ENCODE measurements at regions not wholly inside any gene's neighbourhood (a gene's known extent, or its start where the extent isn't known, plus 50 kb on each side); places are given as distances from the start of the nearest gene placed in this dataset.

DNA sequence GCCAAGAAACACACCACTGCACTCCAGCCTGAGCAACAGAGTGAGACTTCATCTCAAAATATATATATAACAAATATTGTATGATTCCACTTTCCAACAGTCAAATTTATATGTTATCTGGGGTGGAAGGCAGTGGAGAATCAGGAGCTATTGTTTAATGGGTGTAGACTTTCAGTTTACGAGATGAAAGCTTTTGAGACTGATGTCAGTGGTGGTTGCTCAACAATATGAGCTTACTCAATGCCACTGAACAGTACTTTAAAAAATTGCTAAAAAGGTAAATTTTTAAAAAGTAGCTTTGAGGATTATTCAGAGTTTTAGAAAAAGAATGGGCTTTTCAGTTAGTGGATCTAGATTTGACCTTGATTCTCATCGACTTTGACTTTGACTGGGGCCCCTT lies 105.9 kb upstream of the ST6GAL2 start:
- DNase-seq (ENCODE audit: low spot score) (no peak), ATAC-seq (no peak)
- Mint-ChIP-seq H3K27me3 (ENCODE audit: low read depth) (peaks cover 9% of the 10 kb centered on the region), H3K36me3 (no peaks in the 10 kb centered on the region), H3K27ac (no peak overlapping the region), H3K9me3 (peaks cover 4% of the 10 kb centered on the region; the same call in 1 of the 2 replicates), H3K4me3 (no peak overlapping the region), H3K4me1 (peaks cover 23% of the 10 kb centered on the region)
- no peak for TF ChIP-seq GRHL2 (CRISPR knock-in tag; IDR thresholded peaks at IDR 0.05; ENCODE audit: insufficient replicate concordance, severe bottlenecking)
- no peak for TF ChIP-seq USF2 (CRISPR knock-in tag; IDR thresholded peaks at IDR 0.05)
- TF ChIP-seq, protein P1, sequence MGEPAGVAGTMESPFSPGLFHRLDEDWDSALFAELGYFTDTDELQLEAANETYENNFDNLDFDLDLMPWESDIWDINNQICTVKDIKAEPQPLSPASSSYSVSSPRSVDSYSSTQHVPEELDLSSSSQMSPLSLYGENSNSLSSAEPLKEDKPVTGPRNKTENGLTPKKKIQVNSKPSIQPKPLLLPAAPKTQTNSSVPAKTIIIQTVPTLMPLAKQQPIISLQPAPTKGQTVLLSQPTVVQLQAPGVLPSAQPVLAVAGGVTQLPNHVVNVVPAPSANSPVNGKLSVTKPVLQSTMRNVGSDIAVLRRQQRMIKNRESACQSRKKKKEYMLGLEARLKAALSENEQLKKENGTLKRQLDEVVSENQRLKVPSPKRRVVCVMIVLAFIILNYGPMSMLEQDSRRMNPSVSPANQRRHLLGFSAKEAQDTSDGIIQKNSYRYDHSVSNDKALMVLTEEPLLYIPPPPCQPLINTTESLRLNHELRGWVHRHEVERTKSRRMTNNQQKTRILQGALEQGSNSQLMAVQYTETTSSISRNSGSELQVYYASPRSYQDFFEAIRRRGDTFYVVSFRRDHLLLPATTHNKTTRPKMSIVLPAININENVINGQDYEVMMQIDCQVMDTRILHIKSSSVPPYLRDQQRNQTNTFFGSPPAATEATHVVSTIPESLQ (CRISPR knock-in tag; IDR thresholded peaks at IDR 0.05): no peak
- no peak for TF ChIP-seq NR3C1 (CRISPR knock-in tag; conservative IDR thresholded peaks at IDR 0.05; ENCODE audit: low read depth)
- TF ChIP-seq ZNF512 (CRISPR knock-in tag; IDR thresholded peaks at IDR 0.05; ENCODE audit: borderline replicate concordance): no peak
- TF ChIP-seq USF1 (CRISPR knock-in tag; IDR thresholded peaks at IDR 0.05): no peak
- TF ChIP-seq TEAD1 (CRISPR knock-in tag; IDR thresholded peaks at IDR 0.05): no peak
- TF ChIP-seq TEAD4 (CRISPR knock-in tag; IDR thresholded peaks at IDR 0.05): no peak
- no peak for TF ChIP-seq ZNF281 (CRISPR knock-in tag; IDR thresholded peaks at IDR 0.05)
- no peak for TF ChIP-seq STAT6 (CRISPR knock-in tag; conservative IDR thresholded peaks at IDR 0.05; ENCODE audit: low read depth)
- no peak for TF ChIP-seq E2F4 (CRISPR knock-in tag; IDR thresholded peaks at IDR 0.05; ENCODE audit: borderline replicate concordance, low read depth)
- TF ChIP-seq MAX (CRISPR knock-in tag; IDR thresholded peaks at IDR 0.05): no peak
- TF ChIP-seq ZNF423 (CRISPR knock-in tag; IDR thresholded peaks at IDR 0.05): no peak
- TF ChIP-seq, protein P2, sequence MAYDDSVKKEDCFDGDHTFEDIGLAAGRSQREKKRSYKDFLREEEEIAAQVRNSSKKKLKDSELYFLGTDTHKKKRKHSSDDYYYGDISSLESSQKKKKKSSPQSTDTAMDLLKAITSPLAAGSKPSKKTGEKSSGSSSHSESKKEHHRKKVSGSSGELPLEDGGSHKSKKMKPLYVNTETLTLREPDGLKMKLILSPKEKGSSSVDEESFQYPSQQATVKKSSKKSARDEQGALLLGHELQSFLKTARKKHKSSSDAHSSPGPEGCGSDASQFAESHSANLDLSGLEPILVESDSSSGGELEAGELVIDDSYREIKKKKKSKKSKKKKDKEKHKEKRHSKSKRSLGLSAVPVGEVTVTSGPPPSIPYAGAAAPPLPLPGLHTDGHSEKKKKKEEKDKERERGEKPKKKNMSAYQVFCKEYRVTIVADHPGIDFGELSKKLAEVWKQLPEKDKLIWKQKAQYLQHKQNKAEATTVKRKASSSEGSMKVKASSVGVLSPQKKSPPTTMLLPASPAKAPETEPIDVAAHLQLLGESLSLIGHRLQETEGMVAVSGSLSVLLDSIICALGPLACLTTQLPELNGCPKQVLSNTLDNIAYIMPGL (CRISPR knock-in tag; IDR thresholded peaks at IDR 0.05): no peak
- no peak for TF ChIP-seq CREM (CRISPR knock-in tag; IDR thresholded peaks at IDR 0.05)
- TF ChIP-seq, protein P3, sequence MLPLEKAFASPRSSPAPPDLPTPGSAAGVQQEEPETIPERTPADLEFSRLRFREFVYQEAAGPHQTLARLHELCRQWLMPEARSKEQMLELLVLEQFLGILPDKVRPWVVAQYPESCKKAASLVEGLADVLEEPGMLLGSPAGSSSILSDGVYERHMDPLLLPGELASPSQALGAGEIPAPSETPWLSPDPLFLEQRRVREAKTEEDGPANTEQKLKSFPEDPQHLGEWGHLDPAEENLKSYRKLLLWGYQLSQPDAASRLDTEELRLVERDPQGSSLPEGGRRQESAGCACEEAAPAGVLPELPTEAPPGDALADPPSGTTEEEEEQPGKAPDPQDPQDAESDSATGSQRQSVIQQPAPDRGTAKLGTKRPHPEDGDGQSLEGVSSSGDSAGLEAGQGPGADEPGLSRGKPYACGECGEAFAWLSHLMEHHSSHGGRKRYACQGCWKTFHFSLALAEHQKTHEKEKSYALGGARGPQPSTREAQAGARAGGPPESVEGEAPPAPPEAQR (CRISPR knock-in tag; IDR thresholded peaks at IDR 0.05): no peak
- TF ChIP-seq ESRRA (CRISPR knock-in tag; IDR thresholded peaks at IDR 0.05; ENCODE audit: borderline replicate concordance): no peak
- no peak for TF ChIP-seq OVOL2 (CRISPR knock-in tag; IDR thresholded peaks at IDR 0.05; ENCODE audit: borderline replicate concordance)
- POLR2A ChIA-PET: no interaction called here
- CTCF ChIA-PET: no interaction called here
